CD4-positive, alpha-beta T cell treated with Interleukin-17A for 1 hour (primary cell): ENCODE measurements at regions not wholly inside any gene's neighbourhood (a gene's known extent, or its start where the extent isn't known, plus 50 kb on each side); places are given as distances from the start of the nearest gene placed in this dataset.
"Not testable (repeated sequence)": the region's sequence is repeated elsewhere in the genome, so short reads cannot be mapped to it uniquely, and the experiment has no call there.

Experiments used
- DNase-seq: peaks from one replicate; pipeline ENCODE4 v3.0.0-alpha.2; 2020

DNA sequence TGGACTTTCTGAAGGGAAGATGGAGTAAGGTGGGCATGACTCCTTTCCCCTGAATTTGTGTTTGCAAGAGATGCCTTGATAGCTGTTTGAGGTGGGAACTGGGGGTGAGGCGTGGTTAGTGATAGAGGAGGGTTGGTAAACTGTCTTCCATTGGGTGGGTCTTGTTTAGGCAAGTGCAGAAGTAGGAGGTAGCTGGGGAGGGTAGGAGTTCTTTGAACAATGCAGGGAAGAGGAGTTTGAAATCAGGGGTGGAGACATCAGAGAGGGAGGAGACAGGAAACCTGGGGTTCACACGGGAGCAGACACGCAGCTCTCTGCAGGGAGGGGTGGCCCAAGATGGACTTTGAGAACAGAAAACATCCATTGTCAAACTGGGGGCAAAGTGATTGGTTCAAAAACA is 267.1 kb downstream of the TSN start:
- DNase-seq: no peak

GRCh38 chr2:122023059-122023864 is 267.8 kb downstream of the TSN start:
- DNase-seq: no peak

GRCh38 chr2:122027510-122028217 is 272.2 kb downstream of the TSN start:
- no peak for DNase-seq

DNA sequence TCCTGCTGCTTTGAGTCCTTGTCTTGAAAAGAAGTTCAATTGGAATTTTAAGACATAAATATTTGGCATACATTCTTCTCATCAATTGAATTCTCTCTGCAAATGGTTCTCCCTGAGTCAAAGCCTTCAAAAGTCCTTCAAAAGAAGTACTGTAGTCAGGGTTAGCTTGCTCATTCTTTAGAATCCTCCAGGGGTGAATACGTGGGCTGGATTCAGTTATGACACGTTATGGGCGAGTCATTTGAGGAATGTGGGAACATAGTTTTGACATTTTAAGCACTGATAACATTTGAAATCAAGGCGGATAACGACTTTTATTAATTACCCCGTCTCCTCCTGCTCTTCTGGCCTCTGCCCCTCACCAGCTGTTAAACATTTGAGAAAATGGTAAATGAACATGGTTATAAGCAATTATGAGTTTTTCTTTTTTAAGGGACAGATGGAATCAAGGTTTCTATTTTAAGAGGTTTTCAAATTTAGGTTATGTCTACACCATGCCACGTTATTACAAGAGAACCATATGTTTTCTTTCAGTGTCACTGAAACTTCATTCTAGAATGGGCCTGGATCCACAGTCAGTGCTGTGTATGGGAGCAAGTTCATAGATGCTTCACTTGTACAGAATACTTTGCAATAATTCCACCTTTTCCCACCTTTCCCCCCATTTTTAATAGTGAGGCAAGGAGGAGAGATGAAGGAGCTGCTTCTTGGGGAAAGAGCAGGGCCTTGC is 273.1 kb downstream of the TSN start:
- DNase-seq: no peak

DNA sequence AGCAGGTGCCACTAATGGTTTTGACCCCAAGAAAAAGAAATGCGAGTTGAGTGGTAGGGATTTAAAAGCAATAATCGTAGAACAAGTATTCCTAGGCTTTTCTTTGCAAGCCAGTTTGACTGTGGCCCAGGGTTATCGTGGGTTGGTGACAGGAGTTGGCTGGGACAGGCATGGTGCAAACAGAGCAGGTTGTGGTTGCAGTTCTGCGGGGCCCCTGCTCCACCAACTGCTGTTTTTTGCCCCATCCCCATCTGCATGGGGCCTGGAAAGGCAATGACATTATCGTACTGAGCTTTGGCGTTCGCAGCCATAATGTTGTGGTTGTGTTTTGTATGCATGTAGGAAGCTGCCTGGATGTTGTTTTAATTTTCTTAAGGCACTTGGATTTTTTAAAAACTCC is 274.0 kb downstream of the TSN start:
- no peak for DNase-seq

DNA sequence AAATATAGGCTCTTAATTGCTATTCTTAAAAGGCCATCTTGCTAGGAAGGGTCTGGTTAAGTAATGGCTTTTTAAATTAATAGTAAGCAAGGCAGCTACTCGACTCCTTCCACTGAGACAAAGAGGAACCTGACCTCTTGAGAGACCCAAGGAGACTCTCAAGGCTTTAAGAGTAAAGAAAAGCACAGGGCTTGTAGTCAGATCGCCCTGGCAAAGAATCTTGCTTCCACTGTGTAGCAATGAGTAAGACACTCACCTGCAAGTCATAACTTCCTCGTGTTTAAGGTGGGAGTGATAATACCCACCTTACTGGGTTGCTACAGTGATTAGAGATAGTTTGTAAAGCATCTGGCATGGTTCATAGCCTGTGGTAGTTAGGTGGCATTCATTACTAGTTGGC is 274.5 kb downstream of the TSN start:
- DNase-seq: no peak

DNA sequence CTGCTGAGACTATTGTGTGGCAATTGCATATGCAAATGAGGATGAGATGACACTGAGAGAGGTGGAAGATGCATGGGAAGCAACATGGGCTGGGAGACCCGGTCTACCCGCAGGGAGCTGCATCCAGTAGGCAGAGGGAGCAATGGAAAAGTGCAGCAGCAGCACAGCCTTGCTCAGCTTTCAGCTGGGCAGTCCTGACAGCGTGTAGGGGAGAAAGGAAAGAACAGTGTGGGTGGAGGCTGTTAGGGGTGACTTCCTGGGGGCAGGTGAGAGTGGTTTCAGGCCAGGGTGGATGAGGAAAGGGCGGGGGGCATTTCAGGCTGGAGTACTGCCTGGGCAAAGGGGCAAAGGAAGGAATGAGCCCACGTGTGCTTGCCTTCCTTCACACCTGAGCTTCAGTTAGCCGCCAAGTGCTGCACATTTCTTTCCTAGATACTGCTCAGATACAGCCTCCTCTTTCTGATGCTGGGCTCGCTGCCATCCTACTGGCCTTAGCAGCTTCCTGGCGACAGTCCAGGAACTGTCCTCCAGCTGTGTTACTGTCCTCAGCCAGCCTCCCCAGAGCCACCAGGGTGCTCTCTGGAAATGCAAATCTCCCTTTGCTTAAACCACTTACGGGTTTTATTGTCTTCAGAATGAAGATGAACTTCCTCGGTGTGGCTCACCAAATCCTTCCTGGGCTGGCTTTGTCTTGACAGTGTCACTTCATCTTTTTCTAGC is 276.3 kb downstream of the TSN start:
- no peak for DNase-seq

DNA sequence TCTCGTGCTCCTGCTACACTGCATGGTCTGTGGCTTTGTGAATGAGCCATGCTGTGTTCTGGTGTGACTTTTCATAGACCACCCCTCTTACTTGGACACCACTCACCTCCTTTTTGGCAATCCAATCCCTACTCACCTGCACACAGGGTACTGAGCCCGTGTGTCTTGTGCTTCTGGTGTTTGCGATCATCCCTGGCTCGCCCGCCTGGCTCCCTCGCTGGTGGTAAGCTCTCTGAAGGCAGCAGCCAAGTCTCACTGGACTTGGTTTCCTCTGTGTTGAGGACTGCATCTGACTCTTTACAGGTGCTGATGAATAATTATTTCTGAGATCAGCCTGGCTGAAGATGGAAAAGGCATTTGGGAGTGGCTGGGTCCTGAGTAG is 276.8 kb downstream of the TSN start:
- no peak for DNase-seq

- no peak for DNase-seq
These were observed 278.3 kb downstream of the TSN start for GRCh38 chr2:122033778-122034177.

- no peak for DNase-seq
These were observed 278.9 kb downstream of the TSN start for GRCh38 chr2:122034344-122034743.

DNA sequence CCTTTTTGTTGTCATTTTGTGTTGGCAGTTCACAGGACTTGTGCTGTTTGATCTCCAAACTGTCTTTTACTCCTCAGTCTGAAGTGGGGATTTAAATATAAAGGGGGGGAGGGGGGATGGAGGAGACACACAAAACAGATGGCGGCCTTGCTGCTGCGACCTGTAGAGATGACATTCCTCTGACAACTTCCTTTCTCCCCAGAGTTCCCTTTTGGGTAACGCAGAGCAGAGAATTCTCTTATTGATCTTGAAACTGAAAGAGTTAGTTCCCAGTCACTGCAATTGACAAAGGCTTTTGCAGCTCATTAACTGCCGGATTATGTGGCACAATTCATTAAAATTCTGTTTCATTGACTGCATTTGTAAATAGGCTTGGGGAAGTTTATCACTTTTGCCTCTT is 279.3 kb downstream of the TSN start:
- no peak for DNase-seq

DNA sequence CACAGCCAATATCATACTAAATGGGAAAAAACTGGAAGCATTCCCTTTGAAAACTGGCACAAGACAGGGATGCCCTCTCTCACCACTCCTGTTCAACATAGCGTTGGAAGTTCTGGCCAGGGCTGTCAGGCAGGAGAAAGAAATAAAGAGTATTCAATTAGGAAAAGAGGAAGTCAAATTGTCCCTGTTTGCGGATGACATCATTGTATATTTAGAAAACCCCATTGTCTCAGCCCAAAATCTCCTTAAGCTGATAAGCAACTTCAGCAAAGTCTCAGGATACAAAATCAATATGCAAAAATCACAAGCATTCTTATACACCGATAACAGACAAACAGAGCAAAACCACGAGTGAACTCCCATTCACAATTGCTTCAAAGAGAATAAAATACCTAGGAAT is 283.4 kb downstream of the TSN start:
- not testable (repeated sequence) for DNase-seq

DNA sequence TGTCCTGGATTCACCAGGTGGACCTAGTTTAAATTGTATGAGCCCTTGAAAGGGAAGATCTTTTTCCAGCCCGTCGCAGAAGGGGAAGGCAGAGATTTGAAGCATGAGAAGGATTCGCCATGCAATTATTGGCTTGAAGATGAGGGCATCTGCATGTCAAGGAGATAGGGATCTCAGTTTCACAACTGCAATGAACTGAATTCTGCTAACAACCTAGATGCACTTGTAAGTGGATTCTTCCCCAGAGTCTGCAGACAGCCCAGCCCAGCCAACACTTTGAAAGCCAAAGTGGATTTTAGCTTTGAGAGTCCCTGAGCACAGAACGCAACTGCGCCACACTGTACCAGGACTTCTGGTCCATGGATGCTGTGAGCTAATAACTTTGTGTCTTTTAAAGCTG is 286.0 kb downstream of the TSN start:
- DNase-seq: no peak

GRCh38 chr2:122051659-122052058 is 296.2 kb downstream of the TSN start:
- DNase-seq: not testable (repeated sequence)

- DNase-seq: no peak
These were observed 300.1 kb downstream of the TSN start for GRCh38 chr2:122055521-122055931.

DNA sequence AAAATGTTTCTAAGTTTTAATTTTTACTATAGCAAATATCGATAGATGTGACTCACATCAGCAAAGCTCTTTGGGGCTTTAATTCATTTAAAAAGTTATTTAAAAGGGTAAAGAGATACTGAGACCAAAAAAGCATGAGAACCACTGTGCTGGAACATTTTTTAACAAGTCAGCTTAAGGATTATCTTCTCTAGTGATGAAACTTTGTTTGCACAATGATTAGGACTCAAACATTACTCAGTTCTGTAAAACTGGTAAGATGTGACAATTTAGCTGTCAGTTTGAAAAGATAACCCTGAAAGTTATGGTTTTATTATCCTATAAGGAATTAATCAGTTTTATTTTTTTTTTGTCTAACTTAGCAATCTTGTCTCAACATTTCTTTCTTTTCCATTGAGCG is 301.4 kb downstream of the TSN start:
- no peak for DNase-seq

DNA sequence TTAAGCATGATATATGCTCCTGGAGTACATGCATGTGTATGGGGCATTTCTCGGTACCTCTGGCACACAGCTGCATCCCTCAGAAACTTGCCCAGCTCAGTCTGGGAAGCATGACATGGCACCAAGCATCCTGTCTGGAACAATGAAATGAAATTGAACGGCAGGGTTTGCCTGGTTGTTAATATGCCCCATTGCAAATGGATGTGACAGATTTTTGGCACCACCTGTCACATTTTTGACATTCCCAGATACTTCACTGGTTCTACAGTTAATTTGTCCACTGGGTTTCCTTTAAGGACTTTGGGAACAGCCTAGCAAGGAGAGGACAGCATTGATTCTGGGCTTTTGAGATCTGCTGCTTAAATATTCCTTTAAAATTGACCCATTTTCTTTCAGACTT is 305.8 kb downstream of the TSN start:
- no peak for DNase-seq

GRCh38 chr2:122061831-122062230 is 306.4 kb downstream of the TSN start:
- no peak for DNase-seq

DNA sequence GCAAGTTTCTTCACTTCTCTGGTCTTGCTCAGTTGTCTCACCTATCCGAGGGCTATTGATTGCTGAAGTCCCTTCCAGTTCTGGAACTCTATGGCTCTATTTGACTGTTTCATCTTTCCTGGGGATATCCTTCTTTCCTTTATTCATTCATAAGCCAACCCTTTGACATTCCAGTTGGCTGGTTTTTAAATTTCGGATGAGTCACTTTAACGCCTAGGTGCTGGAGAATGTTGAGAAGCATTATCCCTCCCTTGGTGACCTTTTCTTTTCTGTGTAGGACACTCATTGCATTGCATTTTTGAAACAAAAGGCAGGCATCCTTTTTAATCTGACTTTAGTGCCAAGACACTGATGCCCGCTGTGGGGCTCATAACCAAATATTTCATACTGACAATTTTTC is 307.1 kb downstream of the TSN start:
- DNase-seq: no peak

DNA sequence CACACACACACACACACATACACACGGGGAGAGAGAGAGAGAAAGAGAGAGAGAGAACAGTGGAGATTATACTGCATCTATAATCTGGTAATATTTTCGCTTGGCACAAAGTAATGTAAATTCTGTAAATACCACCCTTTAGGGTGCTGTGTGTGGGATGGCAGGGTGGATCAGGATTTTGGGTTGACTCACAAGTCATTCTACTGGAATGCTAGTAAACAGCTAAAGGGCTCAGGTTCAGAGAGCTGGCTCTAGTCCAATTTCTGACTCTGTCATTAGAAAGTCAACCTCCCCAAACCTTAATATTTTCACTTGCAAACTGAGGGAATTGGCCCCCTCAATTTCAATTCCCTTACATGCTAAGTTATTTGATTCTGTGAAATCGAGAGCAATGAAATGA is 308.3 kb downstream of the TSN start:
- no peak for DNase-seq

GRCh38 chr2:122070241-122070731 is 314.8 kb downstream of the TSN start:
- no peak for DNase-seq

- DNase-seq: no peak
These were observed 317.2 kb downstream of the TSN start for GRCh38 chr2:122072666-122073065.

GRCh38 chr2:122074201-122074600 is 318.8 kb downstream of the TSN start:
- DNase-seq: no peak
